ENCODE measurements at regions not wholly inside any gene's neighbourhood (a gene's known extent, or its start where the extent isn't known, plus 50 kb on each side); places are given as distances from the start of the nearest gene placed in this dataset.

DNA sequence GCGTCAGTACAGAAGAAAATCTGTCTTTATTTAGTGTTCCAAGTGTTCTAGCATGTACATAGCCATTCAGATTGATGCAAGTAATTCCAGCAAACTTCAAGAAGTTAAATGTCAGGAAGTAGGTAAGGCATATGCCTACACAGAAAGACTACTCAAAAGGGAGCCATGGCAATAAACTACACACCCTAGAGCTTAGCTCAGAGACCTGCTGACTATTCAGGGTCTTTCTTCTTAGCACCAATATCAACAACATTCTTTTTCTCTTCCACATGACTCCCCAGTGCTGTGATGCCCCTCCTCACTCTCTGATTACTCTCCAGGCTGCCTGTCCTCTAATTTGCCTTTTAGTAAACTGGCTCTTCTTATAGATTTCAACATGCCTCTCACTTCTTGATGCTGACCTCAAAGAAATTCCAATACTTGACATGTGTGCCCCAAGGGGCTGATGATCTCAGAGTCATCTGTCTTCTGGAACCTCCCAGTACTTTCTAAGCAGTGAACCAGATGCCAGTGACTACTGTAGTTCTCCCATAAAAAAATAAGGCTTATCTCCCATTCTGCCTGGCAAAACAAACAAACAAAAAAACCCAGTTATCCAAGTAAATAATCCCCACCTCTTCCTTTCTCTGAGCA lies 909.2 kb upstream of the FANCL start:
- TF ChIP-seq, protein P1, sequence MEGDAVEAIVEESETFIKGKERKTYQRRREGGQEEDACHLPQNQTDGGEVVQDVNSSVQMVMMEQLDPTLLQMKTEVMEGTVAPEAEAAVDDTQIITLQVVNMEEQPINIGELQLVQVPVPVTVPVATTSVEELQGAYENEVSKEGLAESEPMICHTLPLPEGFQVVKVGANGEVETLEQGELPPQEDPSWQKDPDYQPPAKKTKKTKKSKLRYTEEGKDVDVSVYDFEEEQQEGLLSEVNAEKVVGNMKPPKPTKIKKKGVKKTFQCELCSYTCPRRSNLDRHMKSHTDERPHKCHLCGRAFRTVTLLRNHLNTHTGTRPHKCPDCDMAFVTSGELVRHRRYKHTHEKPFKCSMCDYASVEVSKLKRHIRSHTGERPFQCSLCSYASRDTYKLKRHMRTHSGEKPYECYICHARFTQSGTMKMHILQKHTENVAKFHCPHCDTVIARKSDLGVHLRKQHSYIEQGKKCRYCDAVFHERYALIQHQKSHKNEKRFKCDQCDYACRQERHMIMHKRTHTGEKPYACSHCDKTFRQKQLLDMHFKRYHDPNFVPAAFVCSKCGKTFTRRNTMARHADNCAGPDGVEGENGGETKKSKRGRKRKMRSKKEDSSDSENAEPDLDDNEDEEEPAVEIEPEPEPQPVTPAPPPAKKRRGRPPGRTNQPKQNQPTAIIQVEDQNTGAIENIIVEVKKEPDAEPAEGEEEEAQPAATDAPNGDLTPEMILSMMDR (IDR thresholded peaks at IDR 0.05) = no peak
- no peak for TF ChIP-seq EP300 (IDR thresholded peaks at IDR 0.05)
